Stimulated activated CD4-positive, alpha-beta T cell treated with anti-CD3 and anti-CD28 coated beads, Interleukin-15, amount 100 ng/mL, for 48 hours (primary cell): ENCODE measurements at regions not wholly inside any gene's neighbourhood (a gene's known extent, or its start where the extent isn't known, plus 50 kb on each side); places are given as distances from the start of the nearest gene placed in this dataset.

Experiments
- DNase-seq, 2 donors: peaks; one replicate each; pipeline ENCODE4 v3.0.0-alpha.2; 2020; ENCODE audit warnings: low read depth in 2 of 2

GRCh38 chr3:170780955-170781354 lies 89.0 kb downstream of the RPL22L1 start:
- DNase-seq = no peak

DNA sequence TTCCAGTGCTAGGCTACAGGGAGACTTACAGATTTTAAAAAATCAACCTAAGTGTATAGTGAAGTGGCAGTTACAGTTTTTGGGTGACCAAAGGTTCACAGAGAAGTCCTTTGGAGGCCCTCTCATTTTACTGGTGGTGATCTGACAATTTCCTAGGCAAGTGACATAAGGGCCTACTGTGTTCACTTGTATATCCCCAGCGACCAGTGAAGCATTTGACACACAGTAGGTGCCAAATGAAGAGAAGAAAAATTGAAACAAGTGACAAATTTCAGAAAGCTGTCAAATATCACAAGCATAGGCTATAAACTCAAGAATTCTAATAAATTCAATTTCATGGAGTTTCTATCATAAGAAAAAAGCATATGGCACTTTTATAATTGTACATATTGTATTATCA lies 89.5 kb downstream of the RPL22L1 start:
- DNase-seq = no peak

- no peak for DNase-seq
Observed at GRCh38 chr3:170778240-170779217, 91.5 kb downstream of the RPL22L1 start.

DNA sequence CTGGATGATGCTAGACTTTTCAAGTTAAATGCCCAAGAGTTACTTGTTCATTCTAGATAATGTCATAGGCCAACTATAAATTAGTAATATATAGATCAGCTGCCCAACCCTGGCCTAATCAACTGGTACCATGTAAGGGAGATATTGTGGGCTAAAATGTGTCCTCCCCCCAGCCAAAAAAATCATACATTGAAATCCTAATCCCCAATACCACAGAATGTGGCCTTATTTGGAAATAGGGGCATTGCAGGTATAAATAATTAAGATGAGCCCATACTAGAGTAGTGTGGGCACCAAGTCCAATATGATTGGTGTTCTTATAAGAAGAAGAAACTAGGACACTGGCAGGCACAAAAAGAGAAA lies 92.5 kb downstream of the RPL22L1 start:
- no peak for DNase-seq

DNA sequence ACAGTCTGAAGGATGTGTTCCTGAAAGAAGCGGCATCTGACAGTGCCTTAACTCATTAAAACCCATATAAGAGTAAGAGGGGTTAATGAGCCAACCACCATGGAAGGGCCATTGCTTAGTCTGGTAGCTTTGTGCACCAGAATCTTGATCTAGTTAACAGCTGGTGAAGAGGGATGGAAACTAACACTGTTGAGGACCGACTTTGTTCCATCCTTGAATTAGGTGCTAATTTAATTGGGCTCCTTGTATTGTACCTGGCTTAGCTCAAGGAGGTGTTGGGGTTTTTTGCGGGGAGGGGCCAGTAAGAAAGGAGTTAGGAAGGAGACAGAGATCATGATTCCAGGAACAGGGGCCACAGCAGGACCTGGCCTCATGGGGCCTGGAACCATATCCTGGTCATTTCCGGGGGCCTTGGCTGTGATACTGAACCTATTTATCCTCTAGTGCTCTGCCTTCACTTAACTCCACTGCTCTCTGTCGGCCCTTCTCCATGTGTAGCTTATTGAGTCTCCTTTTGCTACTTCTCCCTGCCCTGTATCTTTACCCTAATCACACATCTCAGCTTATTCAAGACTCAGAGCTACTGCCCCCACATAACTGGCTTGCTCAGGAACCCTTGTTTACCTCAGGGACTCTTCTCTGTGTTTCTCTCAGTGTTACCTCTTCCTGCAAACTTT lies 93.0 kb downstream of the RPL22L1 start:
- DNase-seq = no peak

- DNase-seq = no peak
Observed at GRCh38 chr3:170773682-170774425, 96.1 kb downstream of the RPL22L1 start.

GRCh38 chr3:170772175-170772574 lies 97.8 kb downstream of the RPL22L1 start:
- no peak for DNase-seq

GRCh38 chr3:170768334-170768801 lies 101.6 kb downstream of the RPL22L1 start:
- DNase-seq = no peak

GRCh38 chr3:170767576-170767941 lies 102.4 kb downstream of the RPL22L1 start:
- no peak for DNase-seq

GRCh38 chr3:170766823-170767575 lies 103.0 kb downstream of the RPL22L1 start:
- no peak for DNase-seq

- DNase-seq = no peak
Observed at GRCh38 chr3:170766253-170766652, 103.7 kb downstream of the RPL22L1 start.

GRCh38 chr3:170765419-170766078 lies 104.4 kb downstream of the RPL22L1 start:
- no peak for DNase-seq

- DNase-seq = no peak
Observed at GRCh38 chr3:170764017-170764416, 106.0 kb downstream of the RPL22L1 start.

- DNase-seq = no peak
Observed at GRCh38 chr3:170762064-170762463, 107.9 kb downstream of the RPL22L1 start.

DNA sequence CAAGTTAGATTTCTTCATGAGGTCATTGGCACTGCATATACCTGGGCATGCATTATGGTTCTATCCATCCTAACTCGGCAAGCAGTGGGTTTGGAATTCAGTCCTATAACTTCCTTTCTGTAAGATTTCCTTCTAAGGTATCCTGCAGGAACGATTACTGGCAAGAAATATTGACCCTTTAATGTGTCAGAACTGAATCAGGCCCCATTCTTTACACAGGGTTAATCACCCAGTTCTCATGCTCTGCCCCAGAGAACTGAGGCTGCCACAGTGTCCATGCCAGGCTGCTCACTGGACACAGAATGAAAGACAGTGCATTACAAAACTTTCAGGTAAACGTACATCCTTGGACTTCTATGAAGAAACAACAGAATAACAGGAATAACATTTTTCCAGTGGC lies 108.9 kb downstream of the RPL22L1 start:
- no peak for DNase-seq

- DNase-seq = no peak
Observed at GRCh38 chr3:170760174-170760526, 109.8 kb downstream of the RPL22L1 start.

- no peak for DNase-seq
Observed at GRCh38 chr3:170759511-170760173, 110.4 kb downstream of the RPL22L1 start.

- no peak for DNase-seq
Observed at GRCh38 chr3:170757038-170757437, 113.0 kb downstream of the RPL22L1 start.

DNA sequence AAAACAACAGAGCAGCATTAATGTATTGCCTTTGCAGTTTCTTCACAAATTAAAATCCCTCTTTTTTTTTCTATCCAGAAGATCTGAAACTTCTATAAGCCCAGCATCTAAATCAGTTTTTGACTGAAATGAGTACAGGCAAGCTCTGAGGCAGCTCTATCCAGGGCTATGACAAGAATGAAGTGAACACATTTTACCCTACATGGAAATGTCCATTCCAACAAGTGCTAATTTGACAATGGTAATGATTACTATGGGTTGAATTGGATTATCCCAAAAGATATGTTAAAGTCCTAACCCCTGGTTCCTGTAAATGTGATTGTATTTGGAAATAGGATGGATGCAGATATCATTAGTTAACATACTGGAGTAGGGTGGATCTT lies 115.7 kb downstream of the RPL22L1 start:
- no peak for DNase-seq
